ENCODE measurements at regions not wholly inside any gene's neighbourhood (a gene's known extent, or its start where the extent isn't known, plus 50 kb on each side); places are given as distances from the start of the nearest gene placed in this dataset.
"Not testable (repeated sequence)": the region's sequence is repeated elsewhere in the genome, so short reads cannot be mapped to it uniquely, and the experiment has no call there.

GRCh38 chr10:2920637-2921036 lies 146.7 kb upstream of the PFKP start:
- no peak for DNase-seq (ENCODE audit: low spot score)

GRCh38 chr10:2920168-2920567 lies 147.2 kb upstream of the PFKP start:
- no peak for DNase-seq (ENCODE audit: low spot score)

- no peak for DNase-seq (ENCODE audit: low spot score)
Observed at GRCh38 chr10:2919016-2919415, 148.3 kb upstream of the PFKP start.

- no peak for DNase-seq (ENCODE audit: low spot score)
Observed at GRCh38 chr10:2918489-2918888, 148.9 kb upstream of the PFKP start.

GRCh38 chr10:2917926-2918325 lies 149.4 kb upstream of the PFKP start:
- DNase-seq (ENCODE audit: low spot score) = no peak

GRCh38 chr10:2915412-2915811 lies 151.9 kb upstream of the PFKP start:
- no peak for DNase-seq (ENCODE audit: low spot score)

- no peak for DNase-seq (ENCODE audit: low spot score)
Observed at GRCh38 chr10:2914741-2915140, 152.6 kb upstream of the PFKP start.

- DNase-seq (ENCODE audit: low spot score) = no peak
Observed at GRCh38 chr10:2913474-2913873, 153.9 kb upstream of the PFKP start.

GRCh38 chr10:2910656-2911055 lies 156.7 kb upstream of the PFKP start:
- no peak for DNase-seq (ENCODE audit: low spot score)

GRCh38 chr10:2909921-2910320 lies 157.4 kb upstream of the PFKP start:
- no peak for DNase-seq (ENCODE audit: low spot score)

- no peak for DNase-seq (ENCODE audit: low spot score)
Observed at GRCh38 chr10:2908851-2909630, 158.3 kb upstream of the PFKP start.

- DNase-seq (ENCODE audit: low spot score) = no peak
Observed at GRCh38 chr10:2906974-2907373, 160.4 kb upstream of the PFKP start.

- DNase-seq (ENCODE audit: low spot score) = no peak
Observed at GRCh38 chr10:2905851-2906250, 161.5 kb upstream of the PFKP start.

- no peak for DNase-seq (ENCODE audit: low spot score)
Observed at GRCh38 chr10:2900530-2900929, 166.8 kb upstream of the PFKP start.

GRCh38 chr10:2899246-2899951 lies 167.9 kb upstream of the PFKP start:
- DNase-seq (ENCODE audit: low spot score) = no peak

- DNase-seq (ENCODE audit: low spot score) = no peak
Observed at GRCh38 chr10:2898509-2898860, 168.9 kb upstream of the PFKP start.

GRCh38 chr10:2897619-2898508 lies 169.5 kb upstream of the PFKP start:
- DNase-seq (ENCODE audit: low spot score) = no peak

GRCh38 chr10:2896334-2896733 lies 171.0 kb upstream of the PFKP start:
- not testable (repeated sequence) for DNase-seq (ENCODE audit: low spot score)

GRCh38 chr10:2895594-2896196 lies 171.7 kb upstream of the PFKP start:
- DNase-seq (ENCODE audit: low spot score) = no peak

GRCh38 chr10:2893991-2894390 lies 173.4 kb upstream of the PFKP start:
- no peak for DNase-seq (ENCODE audit: low spot score)

- DNase-seq (ENCODE audit: low spot score) = no peak
Observed at GRCh38 chr10:2893158-2893845, 174.0 kb upstream of the PFKP start.

GRCh38 chr10:2891770-2892124 lies 175.6 kb upstream of the PFKP start:
- no peak for DNase-seq (ENCODE audit: low spot score)

Measured in globus pallidus (tissue), 1 donor.